ENCODE measurements at regions not wholly inside any gene's neighbourhood (a gene's known extent, or its start where the extent isn't known, plus 50 kb on each side); places are given as distances from the start of the nearest gene placed in this dataset.

DNA sequence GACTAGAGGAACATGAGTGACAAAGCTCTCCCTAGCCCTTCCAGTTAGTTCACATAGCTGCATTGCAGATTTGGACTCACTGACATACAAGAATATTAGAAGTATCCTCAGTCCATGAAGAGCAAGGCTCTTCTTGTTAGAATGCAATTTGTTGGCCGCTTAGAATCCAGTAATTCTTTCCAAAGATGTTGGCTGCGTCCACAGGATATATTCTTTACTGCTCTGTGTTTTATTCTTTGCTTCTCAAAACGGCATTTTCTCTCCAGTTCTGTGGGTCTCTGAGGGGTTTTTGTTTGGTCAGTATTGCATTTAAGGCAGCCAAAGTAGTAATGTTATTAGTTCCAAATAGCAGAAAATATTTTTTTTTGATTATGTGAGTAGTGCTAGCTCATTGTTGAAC, 588.6 kb downstream of the DNAJB9 start:
- no peak for FAIRE-seq

DNA sequence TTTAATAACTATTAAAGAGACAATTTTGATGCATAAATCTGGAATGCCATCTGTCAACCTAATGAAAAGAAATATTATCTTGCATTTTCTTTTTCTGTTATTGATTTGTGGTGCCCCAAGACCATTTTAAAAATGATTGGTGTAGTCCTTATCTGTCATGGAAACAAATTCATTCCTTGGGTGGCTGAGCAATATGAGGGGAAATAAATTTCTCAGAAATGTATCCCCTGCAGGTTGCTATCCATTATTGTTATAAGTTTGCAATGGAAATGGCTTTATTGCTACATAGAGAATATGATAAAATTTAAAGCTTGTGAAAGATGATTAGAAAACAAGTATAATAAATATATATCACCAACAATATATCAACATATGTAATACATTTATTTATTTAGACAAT, 607.0 kb downstream of the DNAJB9 start:
- FAIRE-seq = no peak

DNA sequence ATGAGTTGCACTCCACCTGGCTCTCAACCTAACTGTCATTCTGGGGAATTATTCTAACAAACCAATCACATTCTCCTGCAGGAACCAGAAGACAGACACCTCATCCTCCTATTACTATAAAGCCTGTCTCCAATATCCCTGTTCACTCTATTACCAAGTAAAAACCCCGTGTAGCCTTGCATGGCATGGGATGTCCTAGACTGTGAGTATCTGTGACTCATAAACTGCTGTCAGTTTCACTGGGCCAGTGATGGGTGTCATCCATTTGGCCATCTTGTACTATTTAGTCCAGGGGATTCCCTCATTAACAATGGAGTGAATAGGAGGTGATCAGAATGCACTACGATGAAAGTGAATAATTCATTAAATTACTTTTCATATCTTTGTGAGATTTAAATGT, 608.7 kb downstream of the DNAJB9 start:
- no peak for FAIRE-seq

DNA sequence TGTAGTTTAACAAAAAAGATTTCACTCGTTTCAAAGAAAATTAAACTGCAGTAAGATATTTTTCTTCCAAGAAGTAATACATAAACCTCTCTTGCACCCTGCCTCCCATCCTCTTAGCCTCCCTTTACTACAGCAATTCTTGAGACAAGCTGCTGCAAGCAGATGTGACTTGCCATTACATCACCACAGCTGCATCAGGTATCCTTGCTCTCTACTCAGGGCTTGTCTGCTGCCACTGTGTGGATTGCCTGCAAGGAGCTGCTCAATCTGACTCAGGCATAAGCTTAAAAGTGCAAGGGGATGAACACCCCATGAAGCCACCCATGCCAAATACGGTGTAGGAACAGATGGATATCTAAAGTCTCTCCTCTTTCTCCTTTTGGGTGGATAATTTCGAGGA, 609.9 kb downstream of the DNAJB9 start:
- no peak for FAIRE-seq

DNA sequence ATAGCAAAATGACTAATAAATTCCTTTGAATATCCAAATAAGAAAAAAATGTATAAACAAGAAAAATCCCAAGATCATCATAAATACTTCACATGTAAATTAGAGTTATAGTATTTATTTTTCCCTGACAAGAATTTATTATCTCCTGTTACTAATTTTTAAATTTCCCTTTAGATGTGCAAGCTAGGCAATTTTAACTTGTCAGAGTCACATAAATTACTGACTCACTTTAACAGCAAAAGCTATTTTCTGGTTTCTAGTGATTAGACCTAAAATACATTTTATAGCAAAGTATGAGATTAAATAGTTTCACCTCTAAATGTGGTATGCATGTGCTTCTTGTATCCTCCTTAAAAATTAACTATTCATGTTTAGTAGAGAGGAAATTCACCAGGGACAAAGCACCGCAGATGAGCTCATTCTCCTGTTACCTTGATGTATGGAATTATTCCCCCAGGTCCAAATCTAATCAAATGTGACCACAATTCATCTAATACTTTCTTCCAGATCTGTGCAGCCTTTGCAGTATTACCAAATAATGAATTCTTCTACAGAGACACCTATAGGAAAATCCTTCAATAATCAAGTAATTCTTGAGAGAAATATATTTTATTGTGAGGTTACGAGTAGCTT, 621.2 kb downstream of the DNAJB9 start:
- FAIRE-seq = no peak

DNA sequence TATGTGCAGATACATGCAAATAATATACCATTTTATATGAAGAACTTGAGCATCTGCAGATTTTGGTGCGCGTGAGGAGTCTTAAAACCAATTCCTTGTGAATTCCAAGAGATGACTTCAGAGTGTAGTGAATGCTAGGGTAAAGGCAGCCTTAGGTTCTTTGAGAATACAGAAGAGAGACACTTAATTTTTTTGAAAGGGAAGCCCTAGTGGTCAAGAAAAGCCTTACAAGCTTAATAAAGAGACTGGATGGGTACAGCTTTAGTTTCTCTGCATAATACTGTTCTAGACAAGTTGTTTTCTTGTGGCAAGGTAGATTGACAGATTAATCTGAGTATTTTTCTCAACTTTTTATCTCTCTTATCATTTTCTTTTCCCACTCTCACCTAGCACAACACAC, 636.5 kb downstream of the DNAJB9 start:
- FAIRE-seq = no peak

DNA sequence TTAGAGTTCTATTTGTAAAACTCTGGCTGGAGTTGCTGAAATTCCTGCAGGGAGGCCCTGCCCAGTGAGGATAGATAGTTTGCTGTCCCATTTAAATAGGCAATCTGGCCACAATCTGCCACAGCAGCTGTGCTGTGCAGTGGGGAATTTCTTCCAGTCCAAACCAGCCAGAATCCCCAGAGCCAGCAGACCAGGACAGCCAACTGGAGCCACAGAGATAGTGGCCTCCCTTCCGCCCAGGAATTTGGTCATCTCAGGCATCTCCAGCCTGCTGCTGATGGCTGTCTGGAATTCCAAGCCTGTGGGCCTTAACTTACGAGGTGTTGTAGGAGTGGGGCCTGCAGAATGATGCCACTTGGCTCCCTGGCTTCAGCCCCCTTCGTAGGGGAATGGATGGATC, 643.4 kb downstream of the DNAJB9 start:
- no peak for FAIRE-seq

DNA sequence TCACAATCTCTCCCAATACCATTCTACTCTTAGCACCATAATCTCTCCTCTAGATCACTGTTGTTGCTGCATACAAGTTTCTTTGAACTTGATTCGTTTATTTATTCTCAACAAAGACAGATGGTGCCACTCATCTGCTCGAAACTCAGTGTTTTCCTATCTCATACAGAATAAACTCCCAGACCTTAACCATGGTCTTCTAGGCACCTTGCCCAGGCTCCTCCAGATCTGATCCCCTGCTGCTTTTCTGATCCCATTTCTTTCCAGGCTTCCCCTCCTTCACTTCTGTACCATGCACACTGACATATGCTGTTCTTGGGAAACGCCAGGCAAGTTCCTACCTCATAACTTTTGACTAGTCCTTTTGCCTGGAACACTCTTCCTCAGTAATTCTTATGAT, 645.7 kb downstream of the DNAJB9 start:
- FAIRE-seq = no peak

DNA sequence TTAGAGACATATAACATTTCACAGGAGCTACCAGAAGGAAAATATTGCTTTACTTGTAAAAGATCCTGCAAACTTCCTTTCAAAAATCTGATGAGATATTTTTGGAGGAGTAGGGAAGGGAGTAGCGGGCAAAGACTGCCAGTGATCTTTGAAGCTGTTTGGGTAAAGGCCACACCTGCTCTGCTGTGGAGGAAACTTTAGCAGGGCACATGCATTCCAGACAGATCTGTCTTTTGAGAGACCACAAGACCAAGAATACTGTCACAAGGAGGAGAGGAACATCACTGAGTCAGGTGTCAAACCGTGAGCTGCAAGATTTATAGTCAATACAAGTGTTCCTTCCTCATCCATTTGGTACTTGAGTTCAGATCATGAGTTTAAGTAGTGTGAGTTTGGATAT, 654.4 kb downstream of the DNAJB9 start:
- FAIRE-seq = no peak

DNA sequence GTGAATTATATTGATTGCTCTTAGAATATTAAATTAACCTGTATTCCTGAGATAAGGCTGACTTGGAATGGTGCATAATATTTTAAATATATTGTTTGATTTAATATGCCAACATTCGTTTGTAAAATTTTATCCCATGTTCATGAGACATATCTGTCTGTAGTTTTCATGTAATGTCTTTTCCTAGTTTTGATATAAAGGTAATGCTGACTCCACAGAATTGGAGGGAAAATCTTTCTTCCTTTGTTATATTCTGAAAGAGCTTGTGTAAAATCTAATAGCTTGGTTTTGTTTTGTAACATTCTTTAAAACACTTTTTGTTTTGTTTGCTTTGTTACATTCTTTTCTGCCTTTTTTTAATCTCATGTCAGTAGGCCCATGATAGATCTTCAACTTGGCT, 657.0 kb downstream of the DNAJB9 start:
- no peak for FAIRE-seq

DNA sequence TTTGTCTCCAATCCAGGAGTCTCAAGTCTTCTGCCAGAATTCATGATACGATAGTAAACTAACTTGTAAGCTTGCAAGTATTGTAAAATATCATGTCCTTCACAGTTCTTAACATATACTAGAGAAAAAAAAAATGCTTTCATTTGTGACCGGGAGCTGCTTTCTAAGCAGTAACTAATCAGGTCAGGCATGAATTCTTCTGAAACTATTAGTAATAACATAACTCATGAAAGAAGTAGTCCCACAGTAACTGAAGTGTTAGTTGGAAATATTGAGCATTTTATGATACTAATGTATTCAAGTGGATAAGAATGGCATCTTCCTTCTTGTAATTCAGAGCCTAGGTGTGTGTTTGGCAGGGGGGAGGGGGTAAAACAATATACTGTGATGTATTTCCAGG, 665.6 kb downstream of the DNAJB9 start:
- FAIRE-seq = no peak

DNA sequence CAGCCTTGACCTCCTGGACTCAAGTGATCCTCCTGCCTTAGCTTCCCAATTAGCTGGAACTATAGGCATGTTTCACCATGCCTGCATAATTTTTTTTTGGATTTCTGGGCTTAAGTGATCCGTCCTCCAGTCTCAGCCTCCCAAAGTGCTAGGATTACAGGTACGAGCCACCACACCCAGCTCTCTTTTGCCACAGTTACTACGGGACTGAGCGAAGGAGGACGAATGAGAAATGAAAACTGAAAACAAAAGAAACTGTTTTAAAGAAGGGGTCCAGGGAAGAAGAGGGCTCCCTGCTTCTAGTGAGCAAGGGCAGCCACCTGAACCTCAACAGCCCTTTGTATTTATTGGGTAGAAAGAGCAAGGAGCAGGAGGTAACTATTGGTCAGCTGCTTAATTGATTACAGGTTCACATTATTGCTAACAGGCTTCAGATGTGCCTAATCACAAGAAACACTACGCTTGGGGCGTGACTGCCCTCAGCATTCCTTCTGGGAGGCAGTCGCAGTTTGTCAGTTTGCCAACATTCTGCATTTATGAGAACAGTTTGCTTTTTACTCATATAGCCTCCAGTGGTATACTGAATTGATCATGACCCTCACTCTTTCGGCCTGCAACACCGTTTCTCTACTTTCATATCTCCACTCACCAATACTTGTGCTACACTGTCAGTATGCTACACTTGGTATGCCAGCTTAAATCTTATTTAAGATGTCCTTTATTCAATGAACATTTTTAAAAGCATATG, 676.8 kb downstream of the DNAJB9 start:
- no peak for FAIRE-seq

DNA sequence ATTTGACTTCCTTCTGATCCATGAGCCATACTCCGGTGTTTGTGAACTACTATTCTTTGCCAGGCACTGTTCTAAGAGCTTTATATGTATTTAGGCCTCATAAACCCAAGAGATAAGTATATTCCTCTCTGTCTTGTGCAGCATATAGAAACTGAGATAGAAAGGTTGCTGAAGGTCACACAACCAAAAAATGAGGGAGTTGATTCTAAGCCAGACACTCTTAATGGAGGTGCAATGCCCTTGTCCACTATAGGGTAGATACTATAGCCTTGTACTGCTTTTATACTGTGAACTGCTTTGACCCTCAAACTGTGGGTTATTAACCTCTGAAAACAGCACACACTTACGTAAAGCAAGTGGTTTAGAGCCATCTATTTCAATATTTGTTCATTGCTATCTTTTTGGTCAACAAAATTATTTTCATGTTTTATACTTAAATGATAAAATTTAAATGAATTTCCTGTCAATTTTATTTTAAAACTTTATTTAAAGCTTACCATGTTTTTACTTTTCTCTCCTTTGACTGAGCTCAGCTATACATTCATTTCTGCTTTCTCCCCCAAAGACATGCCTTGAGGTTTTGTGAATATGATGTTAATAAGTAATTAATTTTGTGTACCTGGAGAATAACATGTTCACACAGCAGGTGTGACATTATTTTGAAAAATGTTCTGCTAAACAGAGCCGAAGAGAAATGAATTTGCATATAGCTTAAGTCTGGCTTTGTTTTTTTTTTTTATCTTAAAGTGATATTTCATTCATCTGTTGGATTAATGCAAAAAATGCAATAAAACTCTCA, 687.3 kb downstream of the DNAJB9 start:
- FAIRE-seq = no peak

DNA sequence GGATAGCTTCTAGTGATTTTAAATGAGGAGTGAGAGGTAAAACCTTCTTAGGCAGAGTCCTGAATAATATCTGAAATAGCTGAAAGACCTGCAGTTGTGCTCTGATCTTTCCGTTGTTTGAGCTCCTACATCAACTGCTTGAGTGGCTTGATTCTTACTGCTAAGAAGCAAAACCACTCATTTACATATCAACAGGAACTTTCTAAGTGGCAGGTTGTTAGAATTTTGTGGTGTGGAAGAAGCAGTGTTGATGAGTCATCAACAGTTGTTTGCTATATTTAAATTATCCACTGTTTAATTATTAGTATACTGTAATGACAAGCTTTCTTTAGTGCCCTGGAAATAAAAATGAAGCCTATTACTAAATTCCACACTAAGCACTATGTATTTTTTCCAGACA, 689.5 kb downstream of the DNAJB9 start:
- no peak for FAIRE-seq

DNA sequence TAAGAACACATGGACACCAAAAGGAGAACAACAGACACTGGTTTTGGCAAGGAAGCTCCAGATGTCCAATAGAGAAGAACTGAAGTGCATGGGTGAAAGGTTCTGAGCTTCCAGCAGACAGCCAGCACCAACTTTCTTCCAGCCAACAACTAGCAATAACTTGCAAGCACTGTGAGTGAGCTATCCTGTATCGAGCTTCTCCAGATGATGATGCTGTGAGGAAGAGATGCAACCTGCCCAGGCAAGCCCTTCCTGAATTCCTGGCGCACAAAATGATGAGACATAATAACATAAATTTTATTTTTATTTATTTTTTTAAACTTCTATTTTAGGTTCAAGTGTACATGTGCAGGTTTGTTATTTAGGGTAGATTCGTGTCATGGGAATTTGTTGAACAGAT, 692.1 kb downstream of the DNAJB9 start:
- FAIRE-seq = no peak

DNA sequence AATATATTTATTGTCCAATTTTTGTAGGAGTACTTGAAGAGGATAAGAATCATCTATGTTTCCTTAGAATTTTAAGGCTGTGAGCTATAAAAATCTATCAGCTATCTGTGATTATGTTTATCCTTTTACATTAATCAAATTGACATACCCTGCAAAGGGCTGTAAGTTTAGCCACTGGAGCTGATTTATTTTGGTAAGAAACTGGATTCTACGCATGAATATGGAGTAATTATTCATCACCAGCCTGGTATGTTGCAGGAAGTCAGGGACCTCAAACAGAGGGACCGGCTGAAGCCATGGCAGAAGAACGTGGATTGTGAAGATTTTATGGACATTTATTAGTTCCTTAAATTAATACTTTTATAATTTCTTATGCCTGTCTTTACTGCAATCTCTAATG, 696.9 kb downstream of the DNAJB9 start:
- no peak for FAIRE-seq

DNA sequence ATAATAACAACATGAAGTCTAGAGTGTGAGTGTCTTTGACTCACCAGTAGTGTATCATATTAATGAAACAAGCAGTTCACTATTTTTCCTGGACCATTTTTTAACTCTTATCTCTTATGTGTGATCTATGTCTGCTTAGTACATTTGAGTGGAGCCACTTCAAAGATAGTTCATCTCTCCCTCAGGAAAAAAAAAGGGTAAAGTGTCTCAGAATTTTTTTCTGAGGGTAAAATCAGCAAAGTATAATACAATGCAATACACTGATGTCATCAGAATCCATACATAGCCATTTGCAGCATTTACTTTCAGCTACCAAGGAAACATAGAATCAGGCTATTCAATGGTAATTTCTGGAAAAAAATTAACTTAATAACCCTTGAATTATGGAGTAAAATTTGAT, 706.7 kb downstream of the DNAJB9 start:
- FAIRE-seq = no peak

DNA sequence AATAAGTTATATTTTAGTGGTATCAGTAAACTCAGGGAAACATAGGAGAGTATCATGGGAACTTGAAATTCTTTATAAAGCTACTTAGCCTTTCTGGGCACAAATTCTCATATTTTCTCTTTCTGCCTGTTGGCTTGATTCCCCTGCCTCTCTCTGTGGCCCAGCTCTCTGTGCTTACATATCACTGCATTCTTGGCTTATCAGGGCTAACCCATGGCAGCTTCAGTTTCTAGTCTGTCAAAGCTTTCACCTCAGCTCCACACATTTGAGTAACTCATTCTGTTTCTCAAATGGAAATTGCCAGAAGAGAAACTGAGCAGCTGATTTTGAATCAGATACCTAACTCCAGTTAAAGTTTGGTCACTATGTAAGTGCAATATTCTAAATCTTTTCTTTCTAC, 713.1 kb downstream of the DNAJB9 start:
- no peak for FAIRE-seq

DNA sequence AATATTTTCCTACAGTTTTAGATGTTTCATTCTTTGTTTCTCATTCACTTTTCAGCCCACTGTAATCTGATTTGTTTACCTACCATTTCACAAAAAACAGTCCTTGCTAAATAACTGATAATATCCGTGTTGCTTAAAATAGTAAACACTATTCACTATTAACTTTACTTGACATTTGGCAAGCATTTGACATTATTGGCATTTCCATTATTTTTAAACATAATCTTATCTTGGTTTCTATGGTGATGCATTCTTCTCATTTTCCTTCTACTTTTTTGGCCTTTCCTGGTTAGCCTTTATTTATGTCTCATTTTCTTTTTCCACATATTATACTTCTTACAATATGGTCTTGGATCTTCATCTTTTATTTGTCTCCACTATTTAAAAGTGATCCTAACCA, 715.3 kb downstream of the DNAJB9 start:
- no peak for FAIRE-seq

DNA sequence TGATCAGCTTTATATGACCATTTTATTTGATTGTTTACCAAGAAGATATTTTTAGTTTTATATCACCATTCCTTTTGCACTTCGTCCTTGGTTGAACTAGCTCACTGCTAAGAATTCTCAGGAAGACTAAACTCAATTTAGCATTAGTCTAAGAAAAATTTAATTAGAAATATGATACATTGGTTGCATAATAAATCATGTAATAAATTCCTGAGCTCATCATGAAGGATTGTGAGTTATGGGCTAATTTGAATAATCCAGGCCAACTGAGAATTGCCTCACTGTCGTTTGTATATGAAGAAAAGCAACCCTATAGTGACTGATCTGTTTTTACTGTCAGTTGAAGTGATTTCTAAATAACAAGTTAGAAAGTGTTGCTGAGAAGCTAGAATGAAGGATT, 725.5 kb downstream of the DNAJB9 start:
- FAIRE-seq = no peak

DNA sequence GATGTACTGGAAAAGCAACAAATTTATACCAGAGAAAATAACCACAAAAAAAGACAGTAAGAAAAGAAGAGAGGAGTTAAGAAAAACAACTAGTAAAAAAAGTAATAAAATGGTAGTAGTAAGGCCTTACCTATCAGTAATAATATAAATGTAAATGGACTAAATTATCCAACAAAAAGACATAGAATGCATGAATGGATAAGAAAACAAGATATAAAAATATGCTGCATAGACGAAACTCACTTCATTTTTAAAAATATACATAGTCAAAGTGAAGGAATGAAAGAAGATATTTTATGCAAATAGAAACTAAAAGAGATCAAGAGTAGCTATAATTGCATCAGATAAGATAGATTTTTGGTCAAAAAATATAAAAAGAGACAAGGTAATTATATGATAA, 739.1 kb downstream of the DNAJB9 start:
- no peak for FAIRE-seq

DNA sequence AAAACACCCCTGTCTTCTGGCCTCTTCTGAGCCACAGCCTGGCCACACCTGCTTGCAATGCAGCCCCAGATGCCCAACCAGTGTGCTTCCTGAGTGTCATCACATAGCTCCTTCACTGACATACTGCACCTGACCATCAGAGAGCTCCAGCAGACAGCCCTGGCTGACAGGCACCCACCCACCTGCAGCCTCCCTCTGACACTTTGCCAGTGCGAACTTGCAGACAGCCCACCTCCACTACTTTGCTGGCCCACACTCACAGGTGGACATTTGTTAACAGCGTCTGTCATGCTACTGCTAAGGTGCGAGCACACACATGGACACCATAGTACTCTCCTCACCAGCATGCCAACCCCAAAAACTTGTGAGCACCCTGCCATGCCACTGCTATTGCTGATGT, 740.1 kb downstream of the DNAJB9 start:
- FAIRE-seq = no peak

DNA sequence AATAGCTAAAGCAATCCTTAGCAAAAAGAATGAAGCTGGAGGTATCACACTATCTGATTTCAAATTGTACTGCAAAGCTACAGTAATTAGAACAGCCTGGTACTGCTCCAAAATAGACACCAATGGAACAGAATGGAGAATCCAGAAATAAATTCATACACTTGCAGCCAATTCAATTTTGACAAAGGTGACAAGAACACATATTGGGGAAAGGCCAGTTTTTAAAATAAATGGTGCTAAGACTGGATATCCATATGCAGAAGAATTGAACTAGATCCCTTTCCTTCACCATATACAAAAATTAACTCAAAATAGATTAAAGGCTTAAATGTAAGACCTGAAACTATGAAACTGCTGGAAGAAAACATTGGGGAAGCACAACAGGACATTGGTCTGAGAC, 748.5 kb downstream of the DNAJB9 start:
- no peak for FAIRE-seq

DNA sequence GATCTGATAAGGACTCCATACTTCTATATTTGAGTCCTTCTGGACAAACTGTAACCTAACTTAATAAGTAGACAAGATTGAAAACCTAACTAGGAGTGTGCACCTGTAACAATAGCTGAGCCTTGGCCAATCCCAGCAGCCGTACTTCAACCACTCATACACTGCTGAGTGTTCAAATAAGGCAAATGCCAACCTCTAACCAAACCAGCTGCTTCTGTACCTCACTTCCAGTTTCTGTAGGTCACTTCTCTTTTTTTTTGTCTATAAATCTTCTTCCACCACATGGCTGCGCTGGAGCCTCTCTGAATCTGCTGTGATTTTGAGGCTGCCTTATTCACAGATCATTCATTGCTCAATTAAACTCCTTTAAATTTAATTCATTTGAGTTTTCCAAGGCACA, 753.2 kb downstream of the DNAJB9 start:
- FAIRE-seq = no peak
